HEK293T (cell line): ENCODE measurements at regions not wholly inside any gene's neighbourhood (a gene's known extent, or its start where the extent isn't known, plus 50 kb on each side); places are given as distances from the start of the nearest gene placed in this dataset.

Experiments
- ARNT ChIP-seq: fragments of 450-650 bp; IDR thresholded peaks from 2 replicates; pipeline ENCODE4 v1.6.1; 2017; ENCODE audit warnings: mild to moderate bottlenecking
- BHLHE40 ChIP-seq: fragments of 450-650 bp; IDR thresholded peaks from 2 replicates; pipeline ENCODE4 v1.6.1; 2016; ENCODE audit warnings: mild to moderate bottlenecking, moderate library complexity, borderline replicate concordance
- CTBP1 ChIP-seq: fragments of 450-650 bp; IDR thresholded peaks from 2 replicates; pipeline ENCODE4 v1.6.1; 2016; ENCODE audit warnings: borderline replicate concordance
- ELF4 ChIP-seq: fragments of 450-650 bp; IDR thresholded peaks from 2 replicates; pipeline ENCODE4 v1.6.1; 2017; ENCODE audit warnings: antibody characterized with exemption
- FOXK2 ChIP-seq: fragments of 450-650 bp; IDR thresholded peaks from 2 replicates; pipeline ENCODE4 v1.6.1; 2016; ENCODE audit warnings: mild to moderate bottlenecking
- FOXM1 ChIP-seq: fragments of 450-650 bp; IDR thresholded peaks from 2 replicates; pipeline ENCODE4 v1.6.1; 2017; ENCODE audit warnings: mild to moderate bottlenecking, borderline replicate concordance
- HDGF ChIP-seq: fragments of 450-650 bp; IDR thresholded peaks from 2 replicates; pipeline ENCODE4 v1.6.1; 2017; ENCODE audit warnings: antibody characterized with exemption, borderline replicate concordance
- LEF1 ChIP-seq: fragments of 450-650 bp; IDR thresholded peaks from 2 replicates; pipeline ENCODE4 v1.6.1; 2017; ENCODE audit warnings: mild to moderate bottlenecking, borderline replicate concordance
- NFRKB ChIP-seq: fragments of 450-650 bp; IDR thresholded peaks from 2 replicates; pipeline ENCODE4 v1.6.1; 2016; ENCODE audit warnings: mild to moderate bottlenecking, moderate library complexity
- SP1 ChIP-seq: fragments of 450-650 bp; IDR thresholded peaks from 2 replicates; pipeline ENCODE4 v1.6.1; 2017
- SUZ12 ChIP-seq: fragments of 450-650 bp; IDR thresholded peaks from 2 replicates; pipeline ENCODE4 v1.6.1; 2016; ENCODE audit warnings: mild to moderate bottlenecking
- TARDBP ChIP-seq: fragments of 450-650 bp; IDR thresholded peaks from 2 replicates; pipeline ENCODE4 v1.6.1; 2016
- ZNF384 ChIP-seq: fragments of 450-650 bp; IDR thresholded peaks from 2 replicates; pipeline ENCODE4 v1.6.1; 2016
- TF ChIP-seq, protein P1 (sequence below): fragments of 450-650 bp; IDR thresholded peaks from 2 replicates; pipeline ENCODE4 v1.6.1; 2016

GRCh38 chr7:124514471-124514870 lies 251.1 kb downstream of the GPR37 start:
- TF ChIP-seq CTBP1 (no peak), SP1 (no peak), BHLHE40 (no peak), LEF1 (no peak), TARDBP (no peak), FOXM1 (no peak), FOXK2 (no peak), ELF4 (no peak), ZNF384 (no peak), NFRKB (no peak), SUZ12 (no peak), ARNT (no peak), HDGF (no peak)
- TF ChIP-seq, protein P1, sequence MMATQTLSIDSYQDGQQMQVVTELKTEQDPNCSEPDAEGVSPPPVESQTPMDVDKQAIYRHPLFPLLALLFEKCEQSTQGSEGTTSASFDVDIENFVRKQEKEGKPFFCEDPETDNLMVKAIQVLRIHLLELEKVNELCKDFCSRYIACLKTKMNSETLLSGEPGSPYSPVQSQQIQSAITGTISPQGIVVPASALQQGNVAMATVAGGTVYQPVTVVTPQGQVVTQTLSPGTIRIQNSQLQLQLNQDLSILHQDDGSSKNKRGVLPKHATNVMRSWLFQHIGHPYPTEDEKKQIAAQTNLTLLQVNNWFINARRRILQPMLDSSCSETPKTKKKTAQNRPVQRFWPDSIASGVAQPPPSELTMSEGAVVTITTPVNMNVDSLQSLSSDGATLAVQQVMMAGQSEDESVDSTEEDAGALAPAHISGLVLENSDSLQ: no peak
